Gastrocnemius medialis (tissue), 4 donors: ENCODE measurements at regions not wholly inside any gene's neighbourhood (a gene's known extent, or its start where the extent isn't known, plus 50 kb on each side); places are given as distances from the start of the nearest gene placed in this dataset.

Experiments
- ATAC-seq, 2 donors: fragments of 150-250 bp; one replicate each; pipeline ENCODE4 v1.9.1; 2016
- DNase-seq, 2 donors: peaks; one replicate each; pipeline ENCODE4 v3.0.0-alpha.2; 2019
- H3K27ac ChIP-seq, 4 donors: fragments of 200-600 bp; sonication (generic); 1 replicate in 1 of 4; 2 replicates in 3 of 4; pipeline ENCODE4 v1.5.1; 2016 to 2018; ENCODE audit warnings: mild to moderate bottlenecking in 2 of 4, moderate library complexity in 1 of 4
- H3K27me3 ChIP-seq, 3 donors: fragments of 200-600 bp; sonication (generic) in 2 of 3; 1 replicate in 1 of 3; 2 replicates in 2 of 3; pipeline versions ENCODE4 v1.5.1 to v1.6.0; 2016 to 2019; ENCODE audit warnings: mild to moderate bottlenecking in 1 of 3, moderate library complexity in 1 of 3
- H3K36me3 ChIP-seq, 2 donors: fragments of 200-600 bp; sonication (generic) in 1 of 2; one replicate each; pipeline ENCODE4 v1.5.1; 2017 to 2018
- H3K4me1 ChIP-seq, 2 donors: fragments of 200-600 bp; sonication (generic) in 1 of 2; one replicate each; pipeline ENCODE4 v1.5.1; 2016 to 2017; ENCODE audit warnings: mild to moderate bottlenecking in 2 of 2
- H3K4me3 ChIP-seq, 4 donors: fragments of 200-600 bp; sonication (generic) in 3 of 4; 1 replicate in 1 of 4; 2 replicates in 3 of 4; pipeline ENCODE4 v1.5.1; 2016 to 2019; ENCODE audit warnings: mild to moderate bottlenecking in 2 of 4
- H3K9me3 ChIP-seq, 3 donors: fragments of 200-600 bp; sonication (generic) in 2 of 3; 1 replicate in 1 of 3; 2 replicates in 2 of 3; pipeline ENCODE4 v1.5.1; 2016 to 2019
- CTCF ChIP-seq, 5 experiments: fragments of 450-650 bp in 3 of 5; fragments of 200-600 bp in 2 of 5; sonication (generic) in 2 of 5; IDR thresholded peaks in 4 of 5; conservative IDR thresholded peaks in 1 of 5; 1 replicate in 4 of 5; 2 replicates in 1 of 5; pipeline ENCODE4 v1.5.1; 2016 to 2019; ENCODE audit warnings: antibody characterized with exemption in 5 of 5, mild to moderate bottlenecking in 3 of 5, moderate library complexity in 3 of 5
- POLR2A ChIP-seq, 2 donors: fragments of 450-650 bp; IDR thresholded peaks; one replicate each; pipeline ENCODE4 v1.6.1; 2017; ENCODE audit warnings: antibody characterized with exemption in 2 of 2, mild to moderate bottlenecking in 2 of 2, moderate library complexity in 2 of 2
- in situ Hi-C, 4 donors: fragments of 200-750 bp; cut with MboI; loops; one replicate each; pipeline versions ENCODE4 v1.15.0 to v1.8.0; 2017; ENCODE audit warnings: low sequenced_read_pairs in 4 of 4
- intact Hi-C: fragments of 100-400 bp; cut with DNase I; formaldehyde crosslinking; loops from one replicate; pipeline ENCODE4 v1.15.1; 2023; ENCODE audit warnings: low total_unique reads

GRCh38 chr18:78330766-78331165 is 648.9 kb upstream of the SALL3 start:
- Histone ChIP-seq H3K4me3 (no peak overlapping the region), H3K27me3 (no peaks in the 10 kb centered on the region), H3K9me3 (no peaks in the 10 kb centered on the region), H3K4me1 (no peaks in the 10 kb centered on the region), H3K27ac (no peak overlapping the region), H3K36me3 (no peaks in the 10 kb centered on the region)
- TF ChIP-seq POLR2A (IDR thresholded peaks at IDR 0.05) (no peak), CTCF (IDR thresholded peaks at IDR 0.05 in 4 of 5, conservative IDR thresholded peaks at IDR 0.05 in 1 of 5) (no peak)
- in situ Hi-C loops (no loop called here), intact Hi-C loops (no loop called here)
- DNase-seq: no peak
- ATAC-seq: no peak

- Histone ChIP-seq H3K4me1 (no peaks in the 10 kb centered on the region), H3K27me3 (no peaks in the 10 kb centered on the region), H3K27ac (no peak overlapping the region), H3K36me3 (no peaks in the 10 kb centered on the region), H3K9me3 (no peaks in the 10 kb centered on the region), H3K4me3 (no peak overlapping the region)
- in situ Hi-C loops: no loop called here
- intact Hi-C loops: no loop called here
- TF ChIP-seq POLR2A (IDR thresholded peaks at IDR 0.05) (no peak), CTCF (IDR thresholded peaks at IDR 0.05 in 4 of 5, conservative IDR thresholded peaks at IDR 0.05 in 1 of 5) (no peak)
- DNase-seq: no peak
- no peak for ATAC-seq
These were observed 626.7 kb upstream of the SALL3 start for GRCh38 chr18:78352910-78353309.

DNA sequence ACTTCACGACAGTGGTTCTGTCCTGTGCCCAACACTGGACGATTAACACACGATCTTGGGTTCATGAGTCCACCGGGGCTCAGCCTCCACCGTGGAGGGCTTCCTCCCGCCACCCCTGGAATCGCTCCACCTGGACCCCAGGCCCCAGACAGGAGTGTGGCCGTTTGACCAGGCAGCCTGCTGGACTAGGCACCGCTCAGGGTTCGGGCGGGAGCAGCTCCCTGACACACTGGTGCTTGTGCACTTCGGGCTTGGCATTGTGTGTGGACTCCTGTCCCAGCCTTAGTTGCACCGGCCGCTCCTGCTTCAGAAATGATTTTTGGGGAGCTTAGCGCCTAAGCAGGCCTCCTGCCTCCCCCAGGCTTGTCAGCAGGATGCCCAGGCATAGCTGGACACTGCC is 617.4 kb upstream of the SALL3 start:
- Histone ChIP-seq H3K9me3 (no peaks in the 10 kb centered on the region), H3K27ac (no peak overlapping the region), H3K4me1 (no peaks in the 10 kb centered on the region), H3K36me3 (no peaks in the 10 kb centered on the region), H3K4me3 (no peak overlapping the region), H3K27me3 (no peaks in the 10 kb centered on the region)
- TF ChIP-seq CTCF (IDR thresholded peaks at IDR 0.05 in 4 of 5, conservative IDR thresholded peaks at IDR 0.05 in 1 of 5) (no peak), POLR2A (IDR thresholded peaks at IDR 0.05) (no peak)
- DNase-seq (no peak), ATAC-seq (no peak)
- in situ Hi-C loops (no loop called here), intact Hi-C loops (no loop called here)

GRCh38 chr18:78363556-78364387 is 615.8 kb upstream of the SALL3 start:
- Histone ChIP-seq H3K27me3 (no peaks in the 10 kb centered on the region), H3K4me3 (no peak overlapping the region), H3K27ac (no peak overlapping the region), H3K9me3 (no peaks in the 10 kb centered on the region), H3K4me1 (no peaks in the 10 kb centered on the region), H3K36me3 (no peaks in the 10 kb centered on the region)
- no peak for TF ChIP-seq POLR2A (IDR thresholded peaks at IDR 0.05)
- no peak for TF ChIP-seq CTCF (IDR thresholded peaks at IDR 0.05 in 4 of 5, conservative IDR thresholded peaks at IDR 0.05 in 1 of 5)
- intact Hi-C loops: no loop called here
- in situ Hi-C loops: no loop called here
- ATAC-seq (no peak), DNase-seq (no peak)
